HCT116 (cell line): ENCODE measurements at regions not wholly inside any gene's neighbourhood (a gene's known extent, or its start where the extent isn't known, plus 50 kb on each side); places are given as distances from the start of the nearest gene placed in this dataset.

Source experiments
- ATAC-seq: fragments of 200-7000 bp; cut with Tn5 transposase; 2 replicates; pipeline ENCODE4 v1.9.1; 2020; ENCODE audit warnings: mild to moderate bottlenecking, moderate library complexity
- BruUV-seq: library from RNA; stranded (reverse); fragments of 400-500 nt; replicated peaks from 2 replicates; lab custom pipeline; 2021; lab: Mats Ljungman, UMichigan
- CTCF ChIA-PET: fragments of 300-600 bp; sonication (Branson Sonifier 250); formaldehyde crosslinking; loops from one replicate; lab custom pipeline; 2021; ENCODE audit warnings: antibody characterized with exemption; lab: Charles Lee
- POLR2A ChIA-PET: fragments of 300-600, 350-600 bp; sonication (Branson Sonifier 250); formaldehyde crosslinking; loops from one replicate; lab custom pipeline; 2021; ENCODE audit warnings: antibody characterized with exemption; lab: Charles Lee
- RAD21 ChIA-PET, 2 experiments: fragments of 300-600 bp; sonication (Branson Sonifier 250); formaldehyde crosslinking; loops; one replicate each; lab custom pipeline; 2023; ENCODE audit warnings: low total read pairs in 2 of 2; ENCODE audit not compliant: uncharacterized antibody in 2 of 2, unreplicated experiment in 2 of 2, low non-redundant PET in 1 of 2; lab: Charles Lee
- DNase-seq: peaks from one replicate; pipeline ENCODE4 v3.0.0-alpha.2; 2010; ENCODE audit warnings: low read depth, low spot score
- H2AFZ ChIP-seq: fragments of 200-600 bp; shearing (Covaris generic), sonication (generic); 2 replicates; pipeline ENCODE4 v1.6.1; 2017; ENCODE audit warnings: low read depth, mixed run types, mixed read lengths, antibody characterized with exemption, low read length; ENCODE audit not compliant: poor library complexity, severe bottlenecking
- H3K27ac ChIP-seq: 2 replicates; pipeline ENCODE4 v1.5.1; 2012; ENCODE audit warnings: low read depth, low read length
- H3K27me3 ChIP-seq: fragments of 200-600 bp; sonication (generic); 2 replicates; pipeline ENCODE4 v1.6.1; 2016; ENCODE audit warnings: mixed run types, low read length, mixed read lengths; ENCODE audit not compliant: insufficient read depth
- H3K36me3 ChIP-seq, 2 experiments: fragments of 200-500 bp in 1 of 2; fragments of 200-600 bp in 1 of 2; sonication (Bioruptor generic) in 1 of 2; sonication (generic) in 1 of 2; 2 replicates each; pipeline versions ENCODE4 v1.5.1 to v1.6.1; 2014 to 2016; ENCODE audit warnings: low read length in 2 of 2, inconsistent platforms in 1 of 2, mixed read lengths in 1 of 2, mixed run types in 1 of 2; ENCODE audit not compliant: insufficient read depth in 2 of 2, control insufficient read depth in 1 of 2
- H3K4me1 ChIP-seq, 2 experiments: fragments of 200-600 bp in 1 of 2; sonication (generic) in 1 of 2; 2 replicates each; pipeline versions ENCODE4 v1.5.1 to v1.6.1; 2012 to 2017; ENCODE audit warnings: low read length in 2 of 2, inconsistent platforms in 1 of 2, mild to moderate bottlenecking in 1 of 2, mixed read lengths in 1 of 2, mixed run types in 1 of 2, moderate library complexity in 1 of 2; ENCODE audit not compliant: insufficient read depth in 2 of 2, control insufficient read depth in 1 of 2
- H3K4me2 ChIP-seq: fragments of 200-600 bp; sonication (generic); 2 replicates; pipeline ENCODE4 v1.6.1; 2017; ENCODE audit warnings: mixed run types, low read length, mixed read lengths
- H3K4me3 ChIP-seq, 2 experiments: fragments of 200-600 bp in 1 of 2; sonication (generic) in 1 of 2; replicated peaks in 1 of 2; 2 replicates each; pipeline ENCODE4 v1.5.1; 2011 to 2016; ENCODE audit warnings: low read length in 2 of 2, control low read depth in 1 of 2, low read depth in 1 of 2, mild to moderate bottlenecking in 1 of 2, mixed read lengths in 1 of 2, mixed run types in 1 of 2
- H3K79me2 ChIP-seq: fragments of 200-600 bp; sonication (generic); 2 replicates; pipeline ENCODE4 v1.6.1; 2017; ENCODE audit warnings: mild to moderate bottlenecking, mixed run types, low read length, moderate library complexity, mixed read lengths; ENCODE audit not compliant: insufficient read depth
- H3K9ac ChIP-seq: fragments of 200-600 bp; sonication (generic); 2 replicates; pipeline ENCODE4 v1.6.1; 2016; ENCODE audit warnings: low read length, mixed read lengths
- H3K9me2 ChIP-seq: fragments of 200-600 bp; sonication (generic), shearing (Covaris generic); 2 replicates; pipeline ENCODE4 v1.6.1; 2017; ENCODE audit warnings: mixed run types, mild to moderate bottlenecking, moderate library complexity; ENCODE audit not compliant: insufficient read depth
- H3K9me3 ChIP-seq, 2 experiments: fragments of 200-500 bp in 1 of 2; fragments of 200-600 bp in 1 of 2; sonication (Bioruptor generic) in 1 of 2; sonication (generic) in 1 of 2; 2 replicates each; pipeline ENCODE4 v1.6.1; 2014 to 2017; ENCODE audit warnings: low read length in 2 of 2, mixed read lengths in 2 of 2, inconsistent platforms in 1 of 2, low read depth in 1 of 2, mild to moderate bottlenecking in 1 of 2, mixed run types in 1 of 2, moderate library complexity in 1 of 2; ENCODE audit not compliant: control insufficient read depth in 1 of 2, insufficient read depth in 1 of 2
- H4K20me1 ChIP-seq: fragments of 200-600 bp; sonication (generic), shearing (Covaris generic); 2 replicates; pipeline ENCODE4 v1.6.1; 2017; ENCODE audit warnings: mixed run types, mild to moderate bottlenecking, moderate library complexity; ENCODE audit not compliant: insufficient read depth
- ATF3 ChIP-seq: IDR thresholded peaks from 2 replicates; pipeline ENCODE4 v1.6.1; 2012
- CBX3 ChIP-seq: IDR thresholded peaks from 2 replicates; pipeline ENCODE4 v1.6.1; 2012; ENCODE audit warnings: low read depth
- CEBPB ChIP-seq: IDR thresholded peaks from 2 replicates; pipeline ENCODE4 v1.6.1; 2012; ENCODE audit warnings: low read depth
- CTCF ChIP-seq, 3 experiments: fragments of 200-600 bp in 1 of 3; sonication (generic) in 1 of 3; IDR thresholded peaks in 2 of 3; conservative IDR thresholded peaks in 1 of 3; 2 replicates each; pipeline ENCODE4 v1.5.1; 2012 to 2017; ENCODE audit warnings: low read depth in 2 of 3, low read length in 2 of 3, antibody characterized with exemption in 1 of 3, borderline replicate concordance in 1 of 3, control low read depth in 1 of 3, mild to moderate bottlenecking in 1 of 3, mixed read lengths in 1 of 3, mixed run types in 1 of 3, moderate library complexity in 1 of 3; ENCODE audit not compliant: insufficient read depth in 1 of 3
- EGR1 ChIP-seq: IDR thresholded peaks from 2 replicates; pipeline ENCODE4 v1.6.1; 2012; ENCODE audit warnings: low read depth
- ELF1 ChIP-seq: IDR thresholded peaks from 2 replicates; pipeline ENCODE4 v1.6.1; 2012; ENCODE audit warnings: low read depth, borderline replicate concordance
- EZH2 ChIP-seq: fragments of 200-600 bp; sonication (generic); IDR thresholded peaks from 2 replicates; pipeline ENCODE4 v1.6.1; 2017; ENCODE audit warnings: antibody characterized with exemption, mixed run types
- FOSL1 ChIP-seq: IDR thresholded peaks from 2 replicates; pipeline ENCODE4 v1.6.1; 2012; ENCODE audit warnings: low read depth
- MAX ChIP-seq: IDR thresholded peaks from 2 replicates; pipeline ENCODE4 v1.6.1; 2012
- POLR2A ChIP-seq: IDR thresholded peaks from 2 replicates; pipeline ENCODE4 v1.7.0; 2011; ENCODE audit warnings: borderline replicate concordance; ENCODE audit not compliant: insufficient read depth, insufficient read length; ENCODE audit errors: extremely low read depth
- POLR2AphosphoS5 ChIP-seq: IDR thresholded peaks from 2 replicates; pipeline ENCODE4 v1.6.1; 2011; ENCODE audit warnings: mild to moderate bottlenecking, low read depth, low read length, moderate library complexity
- RAD21 ChIP-seq: IDR thresholded peaks from 2 replicates; pipeline ENCODE4 v1.6.1; 2012; ENCODE audit warnings: low read depth, mild to moderate bottlenecking
- REST ChIP-seq: IDR thresholded peaks from 2 replicates; pipeline ENCODE4 v1.6.1; 2012; ENCODE audit warnings: low read depth
- SIN3A ChIP-seq: IDR thresholded peaks from 2 replicates; pipeline ENCODE4 v1.6.1; 2012; ENCODE audit warnings: low read depth
- SP1 ChIP-seq: IDR thresholded peaks from 2 replicates; pipeline ENCODE4 v1.6.1; 2012; ENCODE audit warnings: low read depth
- SRF ChIP-seq: IDR thresholded peaks from 2 replicates; pipeline ENCODE4 v1.6.1; 2012; ENCODE audit warnings: low read depth
- TCF7L2 ChIP-seq: IDR thresholded peaks from 2 replicates; pipeline ENCODE4 v1.7.0; 2011; ENCODE audit warnings: borderline replicate concordance, inconsistent platforms; ENCODE audit not compliant: insufficient read depth, insufficient read length; ENCODE audit errors: extremely low read depth
- YY1 ChIP-seq: IDR thresholded peaks from 2 replicates; pipeline ENCODE4 v1.6.1; 2011; ENCODE audit warnings: low read length, low read depth, moderate library complexity, mild to moderate bottlenecking; ENCODE audit not compliant: insufficient replicate concordance; ENCODE audit errors: extremely low read depth
- ZFX ChIP-seq: fragments of 450-650 bp; IDR thresholded peaks from 2 replicates; pipeline ENCODE4 v1.6.1; 2017
- ZNF274 ChIP-seq: fragments of 200-500 bp; sonication (Bioruptor generic); IDR thresholded peaks from 2 replicates; pipeline ENCODE4 v1.6.1; 2014; ENCODE audit warnings: mild to moderate bottlenecking, low read depth, low read length, inconsistent platforms
- intact Hi-C: fragments of 100-400 bp; cut with micrococcal nuclease; formaldehyde crosslinking; loops from 2 replicates; pipeline ENCODE4 v1.10.0; 2022

GRCh38 chr18:54532222-54532621, 58.8 kb upstream of the DYNAP start:
- ATAC-seq, result no peak
- H4K20me1 ChIP-seq, result no peaks in the 10 kb centered on the region
- TF ChIP-seq CTCF (IDR thresholded peaks at IDR 0.05 in 2 of 3, conservative IDR thresholded peaks at IDR 0.05 in 1 of 3; ENCODE audit: borderline replicate concordance in 1 of 3, insufficient read depth in 1 of 3, low read depth in 2 of 3, low read length in 2 of 3) (no peak), YY1 (no peak), ZFX (no peak), POLR2AphosphoS5 (no peak), SIN3A (no peak), ATF3 (no peak), ZNF274 (no peak), RAD21 (no peak), TCF7L2 (no peak), REST (no peak), CBX3 (no peak), EZH2 (no peak), FOSL1 (no peak), MAX (no peak), EGR1 (no peak), ELF1 (no peak), POLR2A (no peak), CEBPB (no peak), SP1 (no peak), SRF (no peak)
- no peak for DNase-seq
- H3K27ac ChIP-seq, result no peak overlapping the region
- no peaks in the 10 kb centered on the region for H3K9me2 ChIP-seq
- peaks cover 0 to 12% of the 10 kb centered on the region in 2 experiments; a peak in 2 of 4 replicates for H3K9me3 ChIP-seq
- intact Hi-C loops, result no loop called here
- H3K4me1 ChIP-seq, result no peaks in the 10 kb centered on the region
- no peak overlapping the region for H2AFZ ChIP-seq
- ChIA-PET CTCF (no interaction called here), POLR2A (no interaction called here), RAD21 (no interaction called here)
- no peak overlapping the region for H3K4me2 ChIP-seq
- H3K27me3 ChIP-seq, result no peaks in the 10 kb centered on the region
- no peaks in the 10 kb centered on the region for H3K79me2 ChIP-seq
- no peak overlapping the region for H3K4me3 ChIP-seq
- no TSS peak for BruUV-seq
- H3K36me3 ChIP-seq, result no peaks in the 10 kb centered on the region
- no peak overlapping the region for H3K9ac ChIP-seq
